Dendritic cell treated with granulocyte-macrophage colony-stimulating factor and Interleukin-4, amounts not matched to agents 40 ng/mL and 50 ng/mL, for 4 days (primary cell): ENCODE measurements at regions not wholly inside any gene's neighbourhood (a gene's known extent, or its start where the extent isn't known, plus 50 kb on each side); places are given as distances from the start of the nearest gene placed in this dataset.

Experiments used
- H3K27ac Mint-ChIP-seq: one replicate; pipeline ENCODE4 v1.8.0; 2022; ENCODE audit warnings: mild to moderate bottlenecking, mixed read lengths
- H3K27me3 Mint-ChIP-seq: one replicate; pipeline ENCODE4 v1.8.0; 2022; ENCODE audit warnings: mild to moderate bottlenecking, mixed read lengths
- H3K36me3 Mint-ChIP-seq: one replicate; pipeline ENCODE4 v1.8.0; 2022; ENCODE audit warnings: low read depth, mixed read lengths
- H3K4me1 Mint-ChIP-seq: one replicate; pipeline ENCODE4 v1.8.0; 2022; ENCODE audit warnings: low read depth, mixed read lengths
- H3K4me3 Mint-ChIP-seq: one replicate; pipeline ENCODE4 v1.8.0; 2022; ENCODE audit warnings: mild to moderate bottlenecking, moderate library complexity, mixed read lengths
- H3K9me3 Mint-ChIP-seq: one replicate; pipeline ENCODE4 v1.8.0; 2022; ENCODE audit warnings: mixed read lengths
- intact Hi-C: fragments of 100-400 bp; cut with micrococcal nuclease; formaldehyde crosslinking; loops from one replicate; pipeline ENCODE4 v1.15.0; 2022

DNA sequence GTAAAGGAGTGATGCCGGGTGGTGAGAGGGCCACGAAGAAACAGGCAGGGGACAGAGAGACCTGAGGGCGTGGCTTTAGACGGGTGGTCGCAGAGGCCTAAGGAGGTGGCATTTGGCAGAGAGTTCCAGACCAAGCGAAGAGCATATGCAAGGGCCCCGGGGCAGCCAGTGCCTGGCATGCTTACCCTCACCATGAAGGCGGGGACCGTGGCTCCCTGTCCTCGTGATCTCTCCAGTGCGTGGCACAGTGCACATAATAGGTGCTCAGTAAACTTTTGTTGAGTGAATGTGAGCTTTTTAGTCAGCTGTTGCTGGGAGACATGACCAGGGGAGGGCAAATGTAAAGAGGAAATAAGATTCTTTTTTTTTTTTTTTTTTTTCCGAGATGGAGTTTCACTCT, 245.6 kb upstream of the GSE1 start:
- no peak overlapping the region for H3K27ac Mint-ChIP-seq
- no peaks in the 10 kb centered on the region for H3K36me3 Mint-ChIP-seq
- no peak overlapping the region for H3K4me3 Mint-ChIP-seq
- H3K27me3 Mint-ChIP-seq, result peaks cover 25% of the 10 kb centered on the region
- no peaks in the 10 kb centered on the region for H3K9me3 Mint-ChIP-seq
- peaks cover 1% of the 10 kb centered on the region for H3K4me1 Mint-ChIP-seq
- intact Hi-C loops, result no loop called here

- H3K36me3 Mint-ChIP-seq, result no peaks in the 10 kb centered on the region
Observed at GRCh38 chr16:85369060-85369459, 244.1 kb upstream of the GSE1 start.

GRCh38 chr16:85369741-85370528, 243.2 kb upstream of the GSE1 start:
- peaks cover 11% of the 10 kb centered on the region for H3K4me1 Mint-ChIP-seq
- H3K27ac Mint-ChIP-seq, result no peak overlapping the region
- intact Hi-C loops, result no loop called here
- no peaks in the 10 kb centered on the region for H3K36me3 Mint-ChIP-seq
- H3K9me3 Mint-ChIP-seq, result no peaks in the 10 kb centered on the region
- no peak overlapping the region for H3K4me3 Mint-ChIP-seq
- peaks cover 20% of the 10 kb centered on the region for H3K27me3 Mint-ChIP-seq

More at GRCh38 chr16:85369060-85369459, 244.1 kb upstream of the GSE1 start:
- Mint-ChIP-seq H3K4me1 (peaks cover 11% of the 10 kb centered on the region), H3K27me3 (peaks cover 25% of the 10 kb centered on the region), H3K4me3 (no peak overlapping the region), H3K9me3 (no peaks in the 10 kb centered on the region), H3K27ac (no peak overlapping the region)
- intact Hi-C loops, result no loop called here

DNA sequence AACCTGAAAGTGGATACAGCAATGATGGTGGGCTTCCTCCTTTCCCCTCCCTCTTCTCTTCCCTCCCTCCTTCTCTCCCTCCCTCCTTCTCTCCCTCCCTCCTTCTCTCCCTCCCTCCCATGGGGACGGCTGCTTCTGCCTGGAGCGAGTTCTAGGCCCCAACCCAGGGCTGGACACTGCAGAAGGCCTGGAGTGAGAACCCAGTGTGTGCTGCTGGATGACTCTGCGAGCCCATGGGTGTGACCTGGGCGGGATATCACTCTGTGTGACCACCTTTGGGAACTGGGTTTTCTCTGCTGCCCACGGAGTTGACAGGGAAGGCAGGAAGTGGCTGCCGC, 242.6 kb upstream of the GSE1 start:
- Mint-ChIP-seq H3K4me1 (peaks cover 11% of the 10 kb centered on the region), H3K9me3 (no peaks in the 10 kb centered on the region), H3K36me3 (no peaks in the 10 kb centered on the region), H3K4me3 (no peak overlapping the region), H3K27me3 (peaks cover 20% of the 10 kb centered on the region), H3K27ac (no peak overlapping the region)
- intact Hi-C loops, result no loop called here

- Mint-ChIP-seq H3K36me3 (no peaks in the 10 kb centered on the region), H3K27me3 (peaks cover 20% of the 10 kb centered on the region), H3K9me3 (no peaks in the 10 kb centered on the region), H3K4me3 (no peak overlapping the region), H3K4me1 (peaks cover 11% of the 10 kb centered on the region), H3K27ac (no peak overlapping the region)
- intact Hi-C loops, result no loop called here
Observed at GRCh38 chr16:85370881-85371651, 242.1 kb upstream of the GSE1 start.

- intact Hi-C loops, result no loop called here
- Mint-ChIP-seq H3K9me3 (no peaks in the 10 kb centered on the region), H3K36me3 (no peaks in the 10 kb centered on the region), H3K27me3 (peaks cover 24% of the 10 kb centered on the region), H3K4me1 (peaks cover 11% of the 10 kb centered on the region), H3K4me3 (no peak overlapping the region), H3K27ac (no peak overlapping the region)
Observed at GRCh38 chr16:85371948-85372347, 241.2 kb upstream of the GSE1 start.

GRCh38 chr16:85372627-85373372, 240.3 kb upstream of the GSE1 start:
- peaks cover 28% of the 10 kb centered on the region for H3K27me3 Mint-ChIP-seq
- H3K27ac Mint-ChIP-seq, result no peak overlapping the region
- intact Hi-C loops, result no loop called here
- H3K36me3 Mint-ChIP-seq, result no peaks in the 10 kb centered on the region
- H3K4me1 Mint-ChIP-seq, result peaks cover 11% of the 10 kb centered on the region
- no peaks in the 10 kb centered on the region for H3K9me3 Mint-ChIP-seq
- H3K4me3 Mint-ChIP-seq, result no peak overlapping the region

DNA sequence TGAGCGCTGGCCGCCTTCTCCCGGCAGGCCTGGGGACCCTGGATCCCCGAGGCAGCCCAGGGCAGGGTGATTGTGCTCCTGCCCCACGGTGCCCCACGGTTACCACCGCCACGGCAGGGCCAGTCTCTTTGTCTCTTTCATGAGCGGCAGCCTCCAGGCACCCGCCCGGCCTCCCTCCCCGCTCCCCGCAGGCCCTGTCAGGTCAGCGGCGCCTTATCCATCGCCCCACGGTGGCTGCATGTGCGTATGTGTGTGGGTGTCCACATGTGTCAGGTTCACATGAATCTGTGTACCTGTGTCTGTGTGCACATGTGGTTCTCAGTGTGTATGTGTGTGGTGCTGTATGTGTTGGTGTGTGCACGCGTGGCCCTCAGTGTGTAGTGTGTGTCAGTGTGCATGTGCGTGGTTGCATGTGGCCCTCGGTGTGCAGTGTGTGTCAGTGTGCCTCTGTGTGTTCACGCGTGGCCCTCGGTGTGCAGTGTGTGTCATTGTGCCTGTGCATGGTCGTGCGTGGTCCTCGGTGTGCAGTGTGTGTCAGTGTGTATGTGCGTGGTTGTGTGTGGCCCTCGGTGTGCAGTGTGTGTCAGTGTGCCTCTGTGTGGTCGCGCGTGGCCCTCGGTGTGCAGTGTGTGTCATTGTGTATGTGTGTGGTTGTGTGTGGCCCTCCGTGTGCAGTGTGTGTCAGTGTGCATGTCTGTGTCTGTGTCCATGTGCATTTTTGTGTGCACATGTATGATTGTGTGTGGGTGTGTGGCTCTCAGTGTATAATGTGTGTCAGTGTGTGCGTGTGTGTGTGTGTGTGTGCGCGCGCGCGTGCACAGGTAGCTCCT, 239.2 kb upstream of the GSE1 start:
- Mint-ChIP-seq H3K4me3 (no peak overlapping the region), H3K27me3 (peaks cover 38% of the 10 kb centered on the region), H3K36me3 (no peaks in the 10 kb centered on the region), H3K9me3 (no peaks in the 10 kb centered on the region), H3K27ac (no peak overlapping the region), H3K4me1 (peaks cover 11% of the 10 kb centered on the region)
- intact Hi-C loops, result no loop called here

- Mint-ChIP-seq H3K27me3 (peaks cover 38% of the 10 kb centered on the region), H3K4me3 (no peak overlapping the region), H3K27ac (no peak overlapping the region), H3K36me3 (no peaks in the 10 kb centered on the region), H3K9me3 (no peaks in the 10 kb centered on the region), H3K4me1 (peaks cover 11% of the 10 kb centered on the region)
- intact Hi-C loops, result no loop called here
Observed at GRCh38 chr16:85374571-85374872, 238.6 kb upstream of the GSE1 start.

DNA sequence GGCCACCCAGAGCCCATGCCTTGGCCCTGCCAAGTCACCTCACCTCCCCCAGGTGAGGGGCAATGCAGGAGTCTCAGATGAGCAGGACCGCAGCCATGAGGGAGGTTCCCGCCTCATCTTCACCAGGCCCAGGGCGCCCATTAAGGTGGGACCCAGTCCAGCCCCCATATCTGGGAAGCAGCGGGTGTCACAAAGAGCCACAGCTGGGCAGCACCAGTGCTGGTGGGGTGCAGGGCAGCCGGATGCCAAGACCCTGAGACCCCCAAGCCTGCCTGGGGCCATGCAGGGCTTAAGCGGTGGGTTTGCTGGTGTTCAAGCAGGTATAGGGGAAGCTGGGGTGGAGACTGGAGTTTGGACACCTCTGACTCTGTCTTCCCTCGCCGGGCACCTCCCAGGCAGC, 237.8 kb upstream of the GSE1 start:
- no peaks in the 10 kb centered on the region for H3K36me3 Mint-ChIP-seq
- H3K27me3 Mint-ChIP-seq, result peaks cover 45% of the 10 kb centered on the region
- H3K4me3 Mint-ChIP-seq, result no peak overlapping the region
- H3K27ac Mint-ChIP-seq, result no peak overlapping the region
- intact Hi-C loops, result no loop called here
- no peaks in the 10 kb centered on the region for H3K9me3 Mint-ChIP-seq
- peaks cover 11% of the 10 kb centered on the region for H3K4me1 Mint-ChIP-seq

DNA sequence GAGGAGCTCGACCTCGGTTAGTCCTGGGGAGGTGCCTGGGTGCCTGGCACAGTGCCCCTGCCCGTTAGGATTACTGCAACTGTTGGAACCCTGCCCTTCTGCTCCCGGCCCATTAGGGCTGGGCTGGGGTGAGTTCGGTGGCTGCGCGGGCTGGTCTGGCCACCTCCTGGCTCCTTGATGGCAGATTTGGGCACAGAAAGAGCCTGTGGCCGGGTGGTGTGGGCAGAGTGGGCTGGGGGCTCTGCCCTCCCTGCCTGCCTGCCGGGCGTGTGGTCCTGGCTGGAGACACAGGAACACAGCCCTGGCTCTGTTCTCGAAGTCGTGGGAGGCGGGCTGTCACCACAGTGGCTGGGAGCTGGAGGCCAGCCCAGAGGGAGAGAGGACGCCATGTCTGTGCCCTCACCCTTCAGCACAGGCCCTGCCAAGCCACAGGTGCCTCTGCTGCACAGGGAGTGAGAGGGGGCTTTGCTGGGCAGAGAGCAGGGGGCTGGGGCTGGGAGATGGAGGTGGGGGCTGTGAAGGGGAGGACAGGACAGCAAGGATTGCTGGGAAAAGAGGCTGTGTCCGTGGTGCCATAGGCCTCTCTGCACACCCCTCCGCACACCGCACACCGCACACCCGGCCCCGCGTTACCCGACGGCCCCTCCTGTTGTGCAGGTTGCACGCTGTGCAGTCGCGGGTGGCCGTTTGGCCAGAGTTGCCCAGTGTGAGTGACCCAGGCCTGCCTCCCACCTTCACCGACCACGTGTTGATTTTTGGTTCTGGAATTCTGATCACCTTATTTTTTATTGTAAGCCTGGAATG, 236.6 kb upstream of the GSE1 start:
- H3K27ac Mint-ChIP-seq, result no peak overlapping the region

GRCh38 chr16:85377388-85378144, 235.6 kb upstream of the GSE1 start:
- H3K27ac Mint-ChIP-seq, result no peak overlapping the region
- no peaks in the 10 kb centered on the region for H3K36me3 Mint-ChIP-seq
- intact Hi-C loops, result no loop called here
- no peaks in the 10 kb centered on the region for H3K9me3 Mint-ChIP-seq
- H3K27me3 Mint-ChIP-seq, result peaks cover 56% of the 10 kb centered on the region
- H3K4me1 Mint-ChIP-seq, result peaks cover 9% of the 10 kb centered on the region
- no peak overlapping the region for H3K4me3 Mint-ChIP-seq

More for the DNA sequence above, 236.6 kb upstream of the GSE1 start:
- H3K27me3 Mint-ChIP-seq, result peaks cover 50% of the 10 kb centered on the region
- no peak overlapping the region for H3K4me3 Mint-ChIP-seq
- peaks cover 11% of the 10 kb centered on the region for H3K4me1 Mint-ChIP-seq
- no peaks in the 10 kb centered on the region for H3K9me3 Mint-ChIP-seq
- H3K36me3 Mint-ChIP-seq, result no peaks in the 10 kb centered on the region
- intact Hi-C loops, result no loop called here
